Liver (tissue), 8 donors: ENCODE measurements at regions not wholly inside any gene's neighbourhood (a gene's known extent, or its start where the extent isn't known, plus 50 kb on each side); places are given as distances from the start of the nearest gene placed in this dataset.

ENCODE experiments used
- DNase-seq: peaks from one replicate; pipeline ENCODE4 v3.0.0-alpha.2; 2017; ENCODE audit warnings: low spot score
- H3K27ac ChIP-seq, 2 donors: one replicate each; pipeline ENCODE4 v1.7.0; 2013; ENCODE audit warnings: inconsistent platforms in 2 of 2, low read length in 2 of 2, control low read depth in 1 of 2, low read depth in 1 of 2, mild to moderate bottlenecking in 1 of 2
- H3K27me3 ChIP-seq, 4 donors: one replicate each; pipeline versions ENCODE4 v1.6.1 to v1.7.0; 2013; ENCODE audit warnings: low read length in 3 of 4, inconsistent platforms in 1 of 4, mild to moderate bottlenecking in 1 of 4, moderate library complexity in 1 of 4; ENCODE audit not compliant: control insufficient read depth in 4 of 4, insufficient read depth in 4 of 4
- H3K36me3 ChIP-seq, 4 donors: one replicate each; pipeline versions ENCODE4 v1.6.1 to v1.7.0; 2013; ENCODE audit warnings: low read length in 3 of 4, mild to moderate bottlenecking in 3 of 4, low read depth in 1 of 4, moderate library complexity in 1 of 4; ENCODE audit not compliant: control insufficient read depth in 4 of 4, insufficient read depth in 3 of 4
- H3K4me1 ChIP-seq, 4 donors: one replicate each; pipeline versions ENCODE4 v1.6.1 to v1.7.0; 2013; ENCODE audit warnings: low read length in 3 of 4, mild to moderate bottlenecking in 3 of 4, moderate library complexity in 1 of 4; ENCODE audit not compliant: control insufficient read depth in 4 of 4, insufficient read depth in 4 of 4
- H3K4me3 ChIP-seq, 3 donors: one replicate each; pipeline versions ENCODE4 v1.6.1 to v1.7.0; 2013; ENCODE audit warnings: low read length in 3 of 3, control low read depth in 1 of 3, low read depth in 1 of 3, mild to moderate bottlenecking in 1 of 3
- H3K9ac ChIP-seq, 2 donors: one replicate each; pipeline ENCODE4 v1.7.0; 2013; ENCODE audit warnings: low read length in 2 of 2, mild to moderate bottlenecking in 2 of 2, moderate library complexity in 2 of 2, control low read depth in 1 of 2, low read depth in 1 of 2
- H3K9me3 ChIP-seq, 4 donors: one replicate each; pipeline versions ENCODE4 v1.6.1 to v1.7.0; 2013; ENCODE audit warnings: low read length in 3 of 4; ENCODE audit not compliant: control insufficient read depth in 4 of 4
- EGR1 ChIP-seq, 2 donors: IDR thresholded peaks; 2 replicates each; pipeline ENCODE4 v1.6.1; 2016 to 2018; ENCODE audit warnings: antibody characterized with exemption in 2 of 2, low read depth in 2 of 2
- FOXA1 ChIP-seq: IDR thresholded peaks from 2 replicates; pipeline ENCODE4 v1.6.1; 2016; ENCODE audit warnings: antibody characterized with exemption
- FOXA2 ChIP-seq: IDR thresholded peaks from 2 replicates; pipeline ENCODE4 v1.6.1; 2016; ENCODE audit warnings: antibody characterized with exemption
- GABPA ChIP-seq, 2 donors: IDR thresholded peaks in 1 of 2; conservative IDR thresholded peaks in 1 of 2; 2 replicates each; pipeline ENCODE4 v1.6.1; 2016; ENCODE audit warnings: antibody characterized with exemption in 2 of 2, mild to moderate bottlenecking in 1 of 2, moderate library complexity in 1 of 2
- HNF4A ChIP-seq, 2 donors: conservative IDR thresholded peaks; 2 replicates each; pipeline ENCODE4 v1.6.1; 2016; ENCODE audit warnings: antibody characterized with exemption in 2 of 2, mild to moderate bottlenecking in 2 of 2
- HNF4G ChIP-seq: IDR thresholded peaks from 2 replicates; pipeline ENCODE4 v1.6.1; 2016; ENCODE audit warnings: antibody characterized with exemption
- JUND ChIP-seq, 2 donors: IDR thresholded peaks; 2 replicates each; pipeline ENCODE4 v1.6.1; 2016; ENCODE audit warnings: antibody characterized with exemption in 2 of 2
- MAX ChIP-seq: IDR thresholded peaks from 2 replicates; pipeline ENCODE4 v1.6.1; 2016; ENCODE audit warnings: antibody characterized with exemption
- RAD21 ChIP-seq, 2 donors: IDR thresholded peaks; 2 replicates each; pipeline ENCODE4 v1.6.1; 2016; ENCODE audit warnings: antibody characterized with exemption in 2 of 2, mild to moderate bottlenecking in 2 of 2
- RXRA ChIP-seq, 2 donors: IDR thresholded peaks; 2 replicates each; pipeline ENCODE4 v1.6.1; 2017 to 2018; ENCODE audit warnings: antibody characterized with exemption in 2 of 2, mild to moderate bottlenecking in 1 of 2
- SP1 ChIP-seq: IDR thresholded peaks from 2 replicates; pipeline ENCODE4 v1.6.1; 2018; ENCODE audit warnings: antibody characterized with exemption, mild to moderate bottlenecking
- TAF1 ChIP-seq: conservative IDR thresholded peaks from 2 replicates; pipeline ENCODE4 v1.6.1; 2016; ENCODE audit warnings: antibody characterized with exemption, mild to moderate bottlenecking
- YY1 ChIP-seq: IDR thresholded peaks from 2 replicates; pipeline ENCODE4 v1.6.1; 2016; ENCODE audit warnings: antibody characterized with exemption, mild to moderate bottlenecking
- ZBTB33 ChIP-seq: IDR thresholded peaks from 2 replicates; pipeline ENCODE4 v1.6.1; 2016; ENCODE audit warnings: antibody characterized with exemption
- WGBS: extraction: QIAGEN DNeasy Blood & Tissue Kit; methylation state at CpG from one replicate; pipeline ENCODE4 v1.1.7; 2013; 5-methylcytosine and 5-hydroxymethylcytosine counted together
- TF ChIP-seq, protein P1 (sequence below): IDR thresholded peaks from 2 replicates; pipeline ENCODE4 v1.6.1; 2016; ENCODE audit warnings: antibody characterized with exemption, mild to moderate bottlenecking
- TF ChIP-seq, protein P2 (sequence below): fragments of 150-350 bp; IDR thresholded peaks from 2 replicates; pipeline ENCODE4 v1.5.1; 2017; ENCODE audit warnings: improper control_type of control experiment, low read depth, low read length; ENCODE audit not compliant: missing input control
- TF ChIP-seq, protein P3 (sequence below): IDR thresholded peaks from 2 replicates; pipeline ENCODE4 v1.6.1; 2016; ENCODE audit warnings: antibody characterized with exemption
- donor health status: healthy.
- donor health status: healthy.
- donor health status: healthy.
- donor health status: healthy.
- donor health status: healthy.

DNA sequence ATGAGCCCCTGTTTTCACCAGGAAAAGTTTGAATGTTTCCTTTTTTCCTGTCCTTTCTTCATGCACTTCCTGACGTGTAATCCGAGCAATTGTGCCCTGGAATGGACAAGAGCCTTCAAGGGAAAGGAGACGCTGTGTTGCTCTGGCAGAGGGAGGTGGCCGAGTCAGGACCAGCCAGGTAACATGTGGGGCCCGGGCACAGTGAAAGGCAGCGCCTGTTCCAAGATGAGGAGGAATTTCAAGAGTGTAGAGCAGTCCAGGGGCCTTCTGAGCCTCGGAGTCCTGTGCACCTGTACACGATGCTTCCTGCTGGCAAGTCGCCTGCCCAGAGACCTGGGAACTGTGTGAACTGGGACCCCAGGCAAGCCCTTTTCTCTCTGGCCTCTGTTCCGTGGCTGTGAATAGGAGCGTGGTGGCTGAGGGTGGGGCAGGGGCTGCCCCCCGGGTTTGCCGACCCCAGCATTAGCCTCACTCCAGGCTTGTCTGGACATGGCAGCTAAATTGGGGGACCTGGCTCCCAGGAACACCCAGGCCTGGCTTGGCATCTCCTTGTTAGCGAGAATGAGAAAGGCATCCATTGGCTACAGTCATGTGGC lies 92.0 kb downstream of the MYEOV start:
- H3K9ac ChIP-seq, result no peak overlapping the region
- H3K4me3 ChIP-seq, result no peak overlapping the region
- peaks cover 0 to 4% (median 0%) of the 10 kb centered on the region in 4 donors for H3K4me1 ChIP-seq
- H3K9me3 ChIP-seq, result peaks cover 1 to 11% (median 5%) of the 10 kb centered on the region in 4 donors
- no peak for DNase-seq
- H3K36me3 ChIP-seq, result no peaks in the 10 kb centered on the region
- TF ChIP-seq SP1, result no peak
- TF ChIP-seq MAX, result no peak
- no peak for TF ChIP-seq HNF4G
- TF ChIP-seq TAF1, result no peak
- TF ChIP-seq EGR1 (IDR thresholded peaks at IDR 0.05; ENCODE audit: low read depth in 2 of 2), result no peak
- no peak for TF ChIP-seq RXRA (IDR thresholded peaks at IDR 0.05)
- no peak for TF ChIP-seq YY1
- no peak for TF ChIP-seq GABPA (IDR thresholded peaks at IDR 0.05 in 1 of 2, conservative IDR thresholded peaks at IDR 0.05 in 1 of 2)
- no peak for TF ChIP-seq JUND (IDR thresholded peaks at IDR 0.05)
- TF ChIP-seq ZBTB33, result no peak
- no peak for TF ChIP-seq HNF4A (conservative IDR thresholded peaks at IDR 0.05)
- no peak for TF ChIP-seq FOXA2
- no peak for TF ChIP-seq FOXA1
- TF ChIP-seq, protein P1, sequence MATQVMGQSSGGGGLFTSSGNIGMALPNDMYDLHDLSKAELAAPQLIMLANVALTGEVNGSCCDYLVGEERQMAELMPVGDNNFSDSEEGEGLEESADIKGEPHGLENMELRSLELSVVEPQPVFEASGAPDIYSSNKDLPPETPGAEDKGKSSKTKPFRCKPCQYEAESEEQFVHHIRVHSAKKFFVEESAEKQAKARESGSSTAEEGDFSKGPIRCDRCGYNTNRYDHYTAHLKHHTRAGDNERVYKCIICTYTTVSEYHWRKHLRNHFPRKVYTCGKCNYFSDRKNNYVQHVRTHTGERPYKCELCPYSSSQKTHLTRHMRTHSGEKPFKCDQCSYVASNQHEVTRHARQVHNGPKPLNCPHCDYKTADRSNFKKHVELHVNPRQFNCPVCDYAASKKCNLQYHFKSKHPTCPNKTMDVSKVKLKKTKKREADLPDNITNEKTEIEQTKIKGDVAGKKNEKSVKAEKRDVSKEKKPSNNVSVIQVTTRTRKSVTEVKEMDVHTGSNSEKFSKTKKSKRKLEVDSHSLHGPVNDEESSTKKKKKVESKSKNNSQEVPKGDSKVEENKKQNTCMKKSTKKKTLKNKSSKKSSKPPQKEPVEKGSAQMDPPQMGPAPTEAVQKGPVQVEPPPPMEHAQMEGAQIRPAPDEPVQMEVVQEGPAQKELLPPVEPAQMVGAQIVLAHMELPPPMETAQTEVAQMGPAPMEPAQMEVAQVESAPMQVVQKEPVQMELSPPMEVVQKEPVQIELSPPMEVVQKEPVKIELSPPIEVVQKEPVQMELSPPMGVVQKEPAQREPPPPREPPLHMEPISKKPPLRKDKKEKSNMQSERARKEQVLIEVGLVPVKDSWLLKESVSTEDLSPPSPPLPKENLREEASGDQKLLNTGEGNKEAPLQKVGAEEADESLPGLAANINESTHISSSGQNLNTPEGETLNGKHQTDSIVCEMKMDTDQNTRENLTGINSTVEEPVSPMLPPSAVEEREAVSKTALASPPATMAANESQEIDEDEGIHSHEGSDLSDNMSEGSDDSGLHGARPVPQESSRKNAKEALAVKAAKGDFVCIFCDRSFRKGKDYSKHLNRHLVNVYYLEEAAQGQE, result no peak
- no peak for TF ChIP-seq RAD21 (IDR thresholded peaks at IDR 0.05)
- TF ChIP-seq, protein P2, sequence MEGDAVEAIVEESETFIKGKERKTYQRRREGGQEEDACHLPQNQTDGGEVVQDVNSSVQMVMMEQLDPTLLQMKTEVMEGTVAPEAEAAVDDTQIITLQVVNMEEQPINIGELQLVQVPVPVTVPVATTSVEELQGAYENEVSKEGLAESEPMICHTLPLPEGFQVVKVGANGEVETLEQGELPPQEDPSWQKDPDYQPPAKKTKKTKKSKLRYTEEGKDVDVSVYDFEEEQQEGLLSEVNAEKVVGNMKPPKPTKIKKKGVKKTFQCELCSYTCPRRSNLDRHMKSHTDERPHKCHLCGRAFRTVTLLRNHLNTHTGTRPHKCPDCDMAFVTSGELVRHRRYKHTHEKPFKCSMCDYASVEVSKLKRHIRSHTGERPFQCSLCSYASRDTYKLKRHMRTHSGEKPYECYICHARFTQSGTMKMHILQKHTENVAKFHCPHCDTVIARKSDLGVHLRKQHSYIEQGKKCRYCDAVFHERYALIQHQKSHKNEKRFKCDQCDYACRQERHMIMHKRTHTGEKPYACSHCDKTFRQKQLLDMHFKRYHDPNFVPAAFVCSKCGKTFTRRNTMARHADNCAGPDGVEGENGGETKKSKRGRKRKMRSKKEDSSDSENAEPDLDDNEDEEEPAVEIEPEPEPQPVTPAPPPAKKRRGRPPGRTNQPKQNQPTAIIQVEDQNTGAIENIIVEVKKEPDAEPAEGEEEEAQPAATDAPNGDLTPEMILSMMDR, result no peak
- TF ChIP-seq, protein P3, sequence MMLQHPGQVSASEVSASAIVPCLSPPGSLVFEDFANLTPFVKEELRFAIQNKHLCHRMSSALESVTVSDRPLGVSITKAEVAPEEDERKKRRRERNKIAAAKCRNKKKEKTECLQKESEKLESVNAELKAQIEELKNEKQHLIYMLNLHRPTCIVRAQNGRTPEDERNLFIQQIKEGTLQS, result no peak
- no peaks in the 10 kb centered on the region for H3K27me3 ChIP-seq
- 92% methylated on average over 14 of the region's 14 CpGs for WGBS
- H3K27ac ChIP-seq, result no peak overlapping the region
